ENCODE measurements at regions not wholly inside any gene's neighbourhood (a gene's known extent, or its start where the extent isn't known, plus 50 kb on each side); places are given as distances from the start of the nearest gene placed in this dataset.

- Mint-ChIP-seq H3K4me3 (ENCODE audit: unreplicated experiment) (no peak overlapping the region), H3K27ac (ENCODE audit: low read depth, unreplicated experiment) (no peak overlapping the region), H3K36me3 (ENCODE audit: insufficient read depth, unreplicated experiment) (no peaks in the 10 kb centered on the region), H3K9me3 (ENCODE audit: unreplicated experiment) (no peaks in the 10 kb centered on the region), H3K27me3 (ENCODE audit: insufficient read depth, unreplicated experiment) (no peaks in the 10 kb centered on the region), H3K4me1 (ENCODE audit: insufficient read depth, unreplicated experiment) (no peaks in the 10 kb centered on the region)
- ChIA-PET POLR2A (no interaction called here), CTCF (no interaction called here)
- BruUV-seq (replicated peaks) = no TSS peak
- TF ChIP-seq CTCF (IDR thresholded peaks at IDR 0.05; ENCODE audit: unreplicated experiment) = no peak
- DNase-seq (ENCODE audit: unreplicated experiment) = no peak
- intact Hi-C loops (cut with micrococcal nuclease) = no loop called here
Observed at GRCh38 chr10:64275001-64275400, 753.8 kb downstream of the REEP3 start.

GRCh38 chr10:64275774-64276173, 754.6 kb downstream of the REEP3 start:
- Mint-ChIP-seq H3K4me1 (ENCODE audit: insufficient read depth, unreplicated experiment) (no peaks in the 10 kb centered on the region), H3K27me3 (ENCODE audit: insufficient read depth, unreplicated experiment) (no peaks in the 10 kb centered on the region), H3K9me3 (ENCODE audit: unreplicated experiment) (no peaks in the 10 kb centered on the region), H3K27ac (ENCODE audit: low read depth, unreplicated experiment) (no peak overlapping the region), H3K4me3 (ENCODE audit: unreplicated experiment) (no peak overlapping the region), H3K36me3 (ENCODE audit: insufficient read depth, unreplicated experiment) (no peaks in the 10 kb centered on the region)
- CTCF ChIA-PET = no interaction called here
- no TSS peak for BruUV-seq (replicated peaks)
- POLR2A ChIA-PET = no interaction called here
- intact Hi-C loops (cut with micrococcal nuclease) = no loop called here
- DNase-seq (ENCODE audit: unreplicated experiment) = no peak
- no peak for TF ChIP-seq CTCF (IDR thresholded peaks at IDR 0.05; ENCODE audit: unreplicated experiment)

- ChIA-PET POLR2A (no interaction called here), CTCF (no interaction called here)
- intact Hi-C loops (cut with micrococcal nuclease) = no loop called here
- no peaks in the 10 kb centered on the region for H3K4me1 Mint-ChIP-seq (ENCODE audit: insufficient read depth, unreplicated experiment)
- no TSS peak for BruUV-seq (replicated peaks)
- TF ChIP-seq CTCF (IDR thresholded peaks at IDR 0.05; ENCODE audit: unreplicated experiment) = no peak
- H3K4me3 Mint-ChIP-seq (ENCODE audit: unreplicated experiment) = no peak overlapping the region
- no peak for DNase-seq (ENCODE audit: unreplicated experiment)
- H3K27me3 Mint-ChIP-seq (ENCODE audit: insufficient read depth, unreplicated experiment) = no peaks in the 10 kb centered on the region
- no peak overlapping the region for H3K27ac Mint-ChIP-seq (ENCODE audit: low read depth, unreplicated experiment)
- no peaks in the 10 kb centered on the region for H3K36me3 Mint-ChIP-seq (ENCODE audit: insufficient read depth, unreplicated experiment)
- H3K9me3 Mint-ChIP-seq (ENCODE audit: unreplicated experiment) = no peaks in the 10 kb centered on the region
Observed at GRCh38 chr10:64277536-64277935, 756.3 kb downstream of the REEP3 start.

- no peak overlapping the region for H3K4me3 Mint-ChIP-seq (ENCODE audit: unreplicated experiment)
- H3K27me3 Mint-ChIP-seq (ENCODE audit: insufficient read depth, unreplicated experiment) = no peaks in the 10 kb centered on the region
- no peak for TF ChIP-seq CTCF (IDR thresholded peaks at IDR 0.05; ENCODE audit: unreplicated experiment)
- ChIA-PET CTCF (no interaction called here), POLR2A (interaction anchor here (0.7 kb wide), 1 partner anchor 31 kb away, joined by 3 read pairs; no protein-coding TSS in a partner anchor)
- H3K9me3 Mint-ChIP-seq (ENCODE audit: unreplicated experiment) = no peaks in the 10 kb centered on the region
- no peaks in the 10 kb centered on the region for H3K36me3 Mint-ChIP-seq (ENCODE audit: insufficient read depth, unreplicated experiment)
- DNase-seq (ENCODE audit: unreplicated experiment) = no peak
- no peaks in the 10 kb centered on the region for H3K4me1 Mint-ChIP-seq (ENCODE audit: insufficient read depth, unreplicated experiment)
- no peak overlapping the region for H3K27ac Mint-ChIP-seq (ENCODE audit: low read depth, unreplicated experiment)
- intact Hi-C loops (cut with micrococcal nuclease) = no loop called here
- no TSS peak for BruUV-seq (replicated peaks)
Observed at GRCh38 chr10:64283621-64284020, 762.4 kb downstream of the REEP3 start.

Measured in MCF 10A (cell line).